IgD-negative memory B cell (primary cell): ENCODE measurements at regions not wholly inside any gene's neighbourhood (a gene's known extent, or its start where the extent isn't known, plus 50 kb on each side); places are given as distances from the start of the nearest gene placed in this dataset.

Source experiments
- H3K27ac Mint-ChIP-seq, 3 donors: one replicate each; pipeline ENCODE4 v1.8.0; 2020 to 2022; ENCODE audit warnings: mild to moderate bottlenecking in 3 of 3, mixed read lengths in 3 of 3, moderate library complexity in 1 of 3
- H3K27me3 Mint-ChIP-seq: one replicate; pipeline ENCODE4 v1.8.0; 2021; ENCODE audit warnings: mixed read lengths
- H3K36me3 Mint-ChIP-seq: one replicate; pipeline ENCODE4 v1.8.0; 2020; ENCODE audit warnings: mild to moderate bottlenecking, mixed read lengths
- H3K4me1 Mint-ChIP-seq, 3 donors: one replicate each; pipeline ENCODE4 v1.8.0; 2020 to 2022; ENCODE audit warnings: mixed read lengths in 3 of 3, mild to moderate bottlenecking in 1 of 3
- H3K4me3 Mint-ChIP-seq, 4 donors: one replicate each; pipeline ENCODE4 v1.8.0; 2020 to 2022; ENCODE audit warnings: mild to moderate bottlenecking in 4 of 4, mixed read lengths in 4 of 4, moderate library complexity in 3 of 4
- H3K9me3 Mint-ChIP-seq, 3 donors: one replicate each; pipeline ENCODE4 v1.8.0; 2020 to 2021; ENCODE audit warnings: mixed read lengths in 3 of 3, mild to moderate bottlenecking in 1 of 3

DNA sequence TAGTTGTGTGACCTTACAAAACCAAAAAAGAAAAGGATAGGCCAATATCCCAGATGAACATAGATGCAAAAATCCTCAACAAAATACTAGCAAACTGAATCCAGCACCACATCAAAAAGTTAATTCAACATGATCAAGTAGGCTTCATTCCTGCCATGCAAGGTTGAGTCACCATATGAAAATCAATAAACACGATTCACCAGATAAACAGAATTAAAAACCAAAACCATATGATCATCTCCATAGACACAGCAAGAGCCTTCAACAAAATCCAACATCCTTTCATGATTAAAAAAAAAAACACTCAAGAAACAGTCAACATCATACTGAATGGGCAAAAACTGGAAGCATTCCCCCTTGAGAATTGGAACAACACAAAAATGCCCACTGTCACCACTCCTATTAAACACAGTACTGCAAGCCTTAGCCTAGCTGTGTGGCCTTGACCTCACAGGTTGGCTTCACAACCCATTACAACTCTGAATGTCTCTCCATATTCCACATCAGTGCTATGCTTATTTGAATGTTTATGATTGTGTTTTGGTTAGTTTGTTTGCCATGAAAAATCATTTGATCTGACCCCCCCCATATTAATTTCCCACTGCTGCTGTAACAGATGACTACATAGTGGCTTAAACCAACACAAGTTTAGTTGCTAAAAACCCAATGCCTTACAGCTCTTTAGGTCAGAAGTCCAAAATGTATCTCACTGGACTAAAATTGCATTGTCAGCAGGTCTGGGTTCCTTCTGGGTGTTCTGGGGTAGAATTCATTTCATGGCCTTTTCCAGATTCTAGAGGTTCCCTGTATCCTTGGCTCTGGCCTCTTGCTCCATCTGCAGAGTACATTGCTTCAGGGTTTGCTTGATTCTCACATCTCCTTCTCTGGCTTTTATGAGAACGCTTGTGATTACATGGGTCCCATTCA, 257.1 kb upstream of the DYNLRB2 start:
- Mint-ChIP-seq H3K27me3 (peaks cover 2% of the 10 kb centered on the region), H3K36me3 (no peaks in the 10 kb centered on the region), H3K4me3 (no peak overlapping the region), H3K4me1 (peaks cover 0 to 1% (median 0%) of the 10 kb centered on the region in 3 donors), H3K27ac (peak overlapping the region in 1 of 3 donors; percentile 59), H3K9me3 (no peaks in the 10 kb centered on the region)

DNA sequence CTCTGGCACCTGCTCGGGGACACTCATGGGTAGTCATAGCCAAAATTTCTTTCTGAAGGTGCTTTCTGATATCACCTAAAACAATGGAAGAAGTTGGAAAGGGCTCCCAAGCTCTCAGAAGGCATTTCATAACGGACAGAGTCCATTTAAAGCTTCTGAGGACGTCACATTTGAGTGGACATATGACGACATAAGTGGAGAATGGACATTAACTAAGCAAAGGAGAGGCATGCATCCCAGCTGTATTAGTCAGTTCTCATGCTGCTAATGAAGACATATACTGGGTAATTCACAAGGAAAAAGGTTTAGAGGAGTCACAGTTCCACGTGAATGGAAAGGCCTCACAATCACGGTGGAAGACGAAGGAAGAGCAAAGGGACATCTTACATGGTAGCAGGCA, 260.2 kb upstream of the DYNLRB2 start:
- Mint-ChIP-seq H3K27me3 (peaks cover 3% of the 10 kb centered on the region), H3K36me3 (no peaks in the 10 kb centered on the region), H3K4me3 (no peak overlapping the region), H3K9me3 (no peaks in the 10 kb centered on the region), H3K4me1 (no peaks in the 10 kb centered on the region), H3K27ac (peak overlapping the region in 1 of 3 donors; percentile 9)

DNA sequence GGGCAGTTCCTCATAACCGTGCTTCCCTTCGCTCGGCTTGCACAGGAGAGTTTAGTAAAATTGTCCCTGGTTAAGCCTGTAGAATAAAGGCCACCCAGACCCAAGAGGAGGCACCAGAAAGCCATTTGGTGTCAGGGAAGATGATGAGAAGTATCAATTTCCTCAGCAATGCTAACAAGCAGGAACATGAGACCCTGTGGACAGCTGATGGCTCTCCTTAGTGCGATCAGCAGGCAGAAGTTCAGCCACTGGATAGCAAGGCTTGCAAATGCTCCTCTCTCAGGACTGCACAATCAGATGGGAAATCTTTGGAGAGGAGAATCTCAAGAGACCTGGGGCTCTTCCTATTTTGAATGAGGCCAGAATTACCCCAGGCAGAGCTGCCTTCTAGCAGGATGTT, 261.1 kb upstream of the DYNLRB2 start:
- Mint-ChIP-seq H3K27me3 (peaks cover 3% of the 10 kb centered on the region), H3K9me3 (no peaks in the 10 kb centered on the region), H3K4me3 (no peak overlapping the region), H3K27ac (no peak overlapping the region), H3K36me3 (no peaks in the 10 kb centered on the region), H3K4me1 (no peaks in the 10 kb centered on the region)

DNA sequence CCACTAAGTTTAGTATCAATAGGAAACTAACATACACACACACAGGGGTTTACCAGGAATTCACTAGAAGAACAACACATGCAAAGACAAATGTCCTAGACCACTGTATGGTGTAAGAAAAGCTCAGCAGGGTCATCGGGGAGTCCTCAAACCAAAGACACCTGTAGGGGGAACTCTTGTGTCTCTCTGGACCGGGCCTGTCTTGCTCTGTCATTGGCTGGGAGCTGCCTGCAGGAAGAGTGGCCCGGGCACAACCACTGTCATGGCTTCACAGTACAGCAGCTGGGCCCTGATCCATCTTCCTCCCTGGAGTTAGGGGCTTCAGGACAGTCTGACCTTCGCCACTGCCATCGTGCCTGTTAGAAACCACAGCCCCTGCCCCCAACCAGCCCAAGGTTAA, 263.6 kb upstream of the DYNLRB2 start:
- peaks cover 3% of the 10 kb centered on the region for H3K27me3 Mint-ChIP-seq
- no peak overlapping the region for H3K4me3 Mint-ChIP-seq
- H3K27ac Mint-ChIP-seq: no peak overlapping the region
- no peaks in the 10 kb centered on the region for H3K9me3 Mint-ChIP-seq
- no peaks in the 10 kb centered on the region for H3K4me1 Mint-ChIP-seq
- H3K36me3 Mint-ChIP-seq: no peaks in the 10 kb centered on the region

DNA sequence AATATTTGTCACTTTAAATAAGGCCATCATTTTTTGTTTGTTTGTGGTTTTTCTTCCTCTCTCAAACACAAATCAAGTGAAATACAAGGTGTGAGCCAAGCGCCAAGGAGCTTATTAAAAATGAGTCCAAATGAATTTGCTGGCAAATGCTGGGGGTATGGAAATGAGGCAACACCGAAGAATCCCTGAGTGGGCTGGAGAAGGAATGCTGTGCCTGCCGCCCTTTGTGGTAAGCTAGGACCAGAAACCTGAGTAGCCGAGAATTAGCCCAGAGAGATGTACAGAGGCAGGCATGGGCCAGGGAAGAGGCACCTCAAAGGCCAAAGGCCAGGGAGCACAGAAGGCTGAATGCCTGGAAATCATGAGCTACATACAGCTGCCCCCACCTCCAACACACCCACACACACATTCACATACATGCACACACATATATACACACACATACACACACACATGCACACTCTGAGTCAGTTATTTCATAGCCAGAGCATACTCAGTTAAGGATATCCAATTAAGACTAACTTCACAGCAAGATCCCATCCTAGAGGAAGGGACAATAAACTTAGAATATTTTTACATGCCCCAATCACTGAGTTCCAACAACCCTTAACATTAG, 266.1 kb upstream of the DYNLRB2 start:
- no peaks in the 10 kb centered on the region for H3K36me3 Mint-ChIP-seq
- peaks cover 0 to 6% (median 0%) of the 10 kb centered on the region in 3 donors for H3K9me3 Mint-ChIP-seq
- no peak overlapping the region for H3K27ac Mint-ChIP-seq
- no peak overlapping the region for H3K4me3 Mint-ChIP-seq
- peaks cover 1% of the 10 kb centered on the region for H3K27me3 Mint-ChIP-seq
- H3K4me1 Mint-ChIP-seq: no peaks in the 10 kb centered on the region

DNA sequence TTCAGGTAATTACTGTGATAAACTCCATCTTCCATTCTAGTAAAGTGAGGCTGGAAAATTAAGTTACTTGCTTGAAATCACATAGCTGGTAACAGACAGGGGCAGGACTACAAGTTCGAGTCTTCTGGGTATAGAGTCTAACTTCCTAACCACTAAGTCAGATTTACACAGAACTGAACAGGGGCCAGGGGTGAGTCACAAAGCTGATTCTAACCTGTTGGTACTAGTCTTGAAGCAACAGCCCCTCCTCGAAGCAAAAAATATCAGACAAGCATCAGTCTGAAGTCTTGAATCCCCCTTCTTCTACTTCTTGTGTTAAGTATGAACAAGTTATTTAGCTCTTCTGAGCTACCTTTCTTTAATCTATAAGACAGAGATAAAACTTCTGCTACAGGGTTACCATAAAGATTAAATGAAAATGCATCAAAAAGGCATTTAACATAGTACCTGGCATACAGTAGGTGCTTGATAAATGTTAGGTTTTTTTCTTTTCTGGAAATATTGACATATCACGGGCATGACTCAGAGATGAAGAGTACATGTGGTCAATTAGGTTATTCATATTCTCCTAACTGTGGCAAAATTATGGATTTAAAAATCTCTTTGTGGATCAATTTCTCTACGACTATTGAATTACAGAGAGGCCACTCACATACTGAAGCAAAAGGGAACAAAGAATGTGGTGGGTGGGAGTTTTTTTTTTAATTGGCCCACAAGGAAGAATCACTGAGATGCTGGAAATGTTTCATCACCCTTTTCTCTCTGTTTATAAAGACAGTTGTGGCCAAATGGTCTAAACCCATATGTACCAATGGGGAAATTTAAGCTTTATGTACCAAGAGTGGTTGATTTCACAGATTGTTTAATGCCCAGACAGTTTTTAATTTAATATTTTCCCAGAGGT, 266.9 kb upstream of the DYNLRB2 start:
- H3K27ac Mint-ChIP-seq: no peak overlapping the region

DNA sequence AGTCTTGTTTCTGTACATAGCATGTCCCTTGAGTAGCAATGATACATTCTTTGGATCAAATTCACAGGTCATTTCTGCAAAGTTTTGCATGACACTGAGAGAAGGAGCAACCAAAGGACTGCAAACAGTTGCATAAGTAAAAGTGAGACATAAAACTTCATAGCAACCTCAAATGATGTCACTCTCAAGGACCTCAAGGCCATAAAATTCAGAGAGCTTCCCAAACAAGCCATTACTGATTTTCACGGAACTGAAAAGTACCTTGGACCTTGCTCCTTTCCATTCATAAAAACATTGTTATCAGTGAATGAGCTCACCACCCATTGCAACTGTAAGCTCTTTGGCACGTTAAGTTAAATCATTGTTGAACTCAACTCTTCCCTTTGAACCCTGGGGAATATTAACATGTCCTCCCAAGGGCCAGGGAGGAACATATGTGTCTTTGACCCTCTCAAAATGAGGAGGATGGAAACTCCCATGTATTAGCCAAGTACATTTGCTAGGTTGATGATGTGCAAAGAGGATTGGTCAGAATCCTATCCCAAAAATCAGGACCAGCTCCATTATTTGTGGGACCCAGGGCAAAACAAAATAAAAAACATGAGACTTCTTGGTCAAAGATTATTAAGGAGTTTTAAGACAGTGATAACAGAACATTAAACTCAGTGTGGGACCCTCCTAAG, 275.0 kb upstream of the DYNLRB2 start:
- Mint-ChIP-seq H3K4me1 (no peaks in the 10 kb centered on the region), H3K27me3 (peaks cover 3% of the 10 kb centered on the region)

More for the DNA sequence above, 266.9 kb upstream of the DYNLRB2 start:
- Mint-ChIP-seq H3K36me3 (no peaks in the 10 kb centered on the region), H3K9me3 (peaks cover 0 to 6% (median 0%) of the 10 kb centered on the region in 3 donors), H3K4me1 (no peaks in the 10 kb centered on the region), H3K4me3 (no peak overlapping the region), H3K27me3 (peaks cover 1% of the 10 kb centered on the region)

DNA sequence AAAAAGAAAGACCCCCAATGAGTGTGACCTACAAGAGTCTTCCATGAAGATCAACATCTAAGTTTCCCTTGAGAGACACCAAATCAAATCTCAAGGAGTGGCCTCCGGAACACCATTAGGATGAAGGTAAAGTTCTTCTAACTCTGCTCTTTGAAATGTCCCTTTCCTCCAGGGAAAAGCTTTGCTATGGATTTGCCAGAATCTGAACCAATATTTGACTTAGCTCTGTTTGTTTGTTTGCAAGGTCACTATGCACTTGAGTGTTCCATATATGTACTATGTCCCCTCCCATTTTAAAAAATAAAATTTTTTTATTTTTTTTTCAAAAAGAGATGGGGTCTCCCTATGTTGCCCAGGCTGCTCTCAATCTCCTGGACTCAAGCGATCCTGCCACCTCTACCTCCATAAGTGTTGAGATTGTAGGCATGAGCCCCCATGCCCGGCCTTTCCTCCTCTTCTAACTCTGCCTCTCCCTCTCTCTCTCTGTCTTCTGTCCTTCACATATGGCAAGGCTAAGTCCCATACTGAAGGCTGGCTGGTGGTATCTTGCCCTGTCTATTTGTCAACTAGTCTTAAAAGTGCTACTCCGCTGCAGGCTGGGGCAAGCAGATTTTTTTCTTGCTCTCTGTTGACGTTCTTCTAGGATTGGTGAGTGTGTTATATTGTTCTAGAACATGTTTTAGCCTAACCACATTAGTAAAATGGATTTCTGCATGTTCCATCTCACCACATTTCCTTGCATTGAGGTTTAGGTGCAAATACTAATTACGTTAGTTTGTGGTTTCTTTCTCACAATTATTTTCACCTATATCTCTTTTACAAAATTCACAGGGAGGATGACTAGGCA, 276.7 kb upstream of the DYNLRB2 start:
- no peak overlapping the region for H3K4me3 Mint-ChIP-seq
- H3K36me3 Mint-ChIP-seq: no peaks in the 10 kb centered on the region
- peaks cover 3% of the 10 kb centered on the region for H3K27me3 Mint-ChIP-seq
- no peaks in the 10 kb centered on the region for H3K4me1 Mint-ChIP-seq
- no peaks in the 10 kb centered on the region for H3K9me3 Mint-ChIP-seq
- no peak overlapping the region for H3K27ac Mint-ChIP-seq

More for the DNA sequence above, 275.0 kb upstream of the DYNLRB2 start:
- Mint-ChIP-seq H3K9me3 (no peaks in the 10 kb centered on the region), H3K27ac (no peak overlapping the region), H3K36me3 (no peaks in the 10 kb centered on the region), H3K4me3 (no peak overlapping the region)

DNA sequence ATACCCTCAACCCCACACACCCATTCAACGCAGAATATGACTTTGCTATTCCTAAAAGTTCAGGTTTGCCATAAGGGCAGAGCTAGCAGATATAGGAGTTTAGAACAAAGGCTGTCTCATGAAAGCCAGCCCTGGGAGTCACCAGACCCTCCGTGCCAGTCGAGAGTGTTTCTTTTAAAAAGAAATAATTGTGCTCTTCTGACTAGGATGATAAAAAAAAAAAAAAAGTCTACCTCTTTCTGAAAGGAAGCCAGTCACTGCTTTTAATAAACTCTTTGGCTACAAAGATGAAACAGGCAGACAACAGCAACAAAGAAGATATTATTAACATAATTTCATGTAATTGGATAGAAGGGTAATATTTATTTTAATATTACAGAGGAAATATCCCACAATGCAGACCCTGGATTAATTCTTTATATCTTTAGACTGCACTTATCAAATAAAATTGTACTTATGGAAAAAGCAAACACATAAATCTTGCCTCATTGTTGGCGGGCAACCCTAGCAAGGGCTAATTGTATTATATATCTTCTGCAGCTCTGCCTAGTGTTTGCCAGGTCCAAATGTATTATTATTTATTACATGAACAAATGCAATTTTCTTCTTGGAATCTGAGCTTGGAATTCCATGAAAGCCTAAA, 277.5 kb upstream of the DYNLRB2 start:
- Mint-ChIP-seq H3K4me3 (no peak overlapping the region), H3K36me3 (no peaks in the 10 kb centered on the region), H3K27me3 (peaks cover 3% of the 10 kb centered on the region), H3K9me3 (peaks cover 0 to 2% (median 0%) of the 10 kb centered on the region in 3 donors), H3K27ac (no peak overlapping the region), H3K4me1 (no peaks in the 10 kb centered on the region)

DNA sequence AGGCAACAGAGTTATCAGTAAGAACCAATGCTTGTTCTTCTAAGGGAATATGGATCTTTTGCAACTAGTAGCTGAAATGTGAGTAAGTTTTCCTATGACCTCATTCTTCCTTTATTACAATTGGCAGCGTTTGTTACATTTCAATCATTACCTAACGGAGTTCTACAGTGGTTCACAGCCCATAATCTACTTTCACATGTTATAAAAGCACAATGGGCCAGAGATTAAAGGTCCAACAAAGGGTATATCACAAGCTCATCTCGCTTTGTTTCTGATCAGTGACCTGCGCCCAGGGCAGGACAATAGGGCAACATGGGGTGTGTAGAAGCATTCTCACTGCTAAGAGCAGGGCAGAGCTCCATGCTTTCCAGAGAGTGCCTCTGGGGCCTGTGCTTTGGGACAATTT, 279.9 kb upstream of the DYNLRB2 start:
- Mint-ChIP-seq H3K9me3 (peaks cover 0 to 3% (median 0%) of the 10 kb centered on the region in 3 donors), H3K27ac (no peak overlapping the region), H3K36me3 (no peaks in the 10 kb centered on the region), H3K4me3 (no peak overlapping the region), H3K27me3 (peaks cover 3% of the 10 kb centered on the region), H3K4me1 (no peaks in the 10 kb centered on the region)

DNA sequence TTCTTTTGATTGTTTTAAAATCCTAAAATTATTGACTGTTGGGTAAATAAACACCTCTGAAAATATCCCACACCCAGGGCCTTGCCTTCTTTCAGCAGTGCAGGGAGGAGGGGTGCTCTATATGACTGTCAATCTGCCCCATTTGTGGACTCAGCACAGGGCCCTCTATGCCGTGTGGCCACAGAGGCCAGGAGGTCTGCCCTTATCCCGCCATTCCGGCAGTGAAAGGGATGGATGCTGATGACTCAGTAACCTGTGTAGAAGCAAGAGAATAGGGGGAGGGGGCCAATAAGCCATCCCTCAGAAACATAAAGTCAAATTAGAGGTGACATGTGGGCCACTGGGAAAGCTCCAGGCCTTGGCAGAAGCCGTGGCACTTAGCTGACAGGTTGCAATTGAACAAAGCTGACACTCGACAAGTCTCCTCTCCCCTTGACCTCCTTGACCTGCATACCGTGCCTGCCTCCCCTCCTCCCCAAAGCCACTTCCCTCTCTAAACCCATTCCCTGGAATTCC, 281.4 kb upstream of the DYNLRB2 start:
- no peak overlapping the region for H3K4me3 Mint-ChIP-seq
- peaks cover 3% of the 10 kb centered on the region for H3K27me3 Mint-ChIP-seq
- peaks cover 0 to 3% (median 0%) of the 10 kb centered on the region in 3 donors for H3K4me1 Mint-ChIP-seq
- no peak overlapping the region for H3K27ac Mint-ChIP-seq
- H3K36me3 Mint-ChIP-seq: no peaks in the 10 kb centered on the region
- peaks cover 0 to 3% (median 2%) of the 10 kb centered on the region in 3 donors for H3K9me3 Mint-ChIP-seq

DNA sequence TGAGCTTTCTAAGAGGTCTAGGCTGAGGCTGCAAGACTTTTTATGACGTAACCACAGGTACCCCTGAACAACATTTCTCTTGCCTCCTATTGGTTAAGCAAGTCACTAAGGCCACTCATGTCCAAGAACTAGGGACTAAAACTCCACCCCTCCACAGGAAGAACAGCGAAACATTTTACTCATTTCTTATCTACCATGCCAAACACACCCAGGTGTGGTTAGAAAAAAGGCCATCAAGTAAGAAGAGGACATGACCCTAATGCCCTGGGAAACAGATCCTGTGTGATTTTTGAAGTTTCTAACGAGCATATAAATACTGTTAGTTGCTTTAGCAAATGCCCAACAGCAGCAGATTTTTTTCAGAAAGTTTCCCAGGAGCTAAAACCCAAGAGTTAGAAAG, 282.4 kb upstream of the DYNLRB2 start:
- Mint-ChIP-seq H3K27me3 (peaks cover 4% of the 10 kb centered on the region), H3K36me3 (no peaks in the 10 kb centered on the region), H3K27ac (no peak overlapping the region), H3K9me3 (peaks cover 0 to 3% (median 2%) of the 10 kb centered on the region in 3 donors), H3K4me3 (no peak overlapping the region), H3K4me1 (peaks cover 0 to 3% (median 0%) of the 10 kb centered on the region in 3 donors)

DNA sequence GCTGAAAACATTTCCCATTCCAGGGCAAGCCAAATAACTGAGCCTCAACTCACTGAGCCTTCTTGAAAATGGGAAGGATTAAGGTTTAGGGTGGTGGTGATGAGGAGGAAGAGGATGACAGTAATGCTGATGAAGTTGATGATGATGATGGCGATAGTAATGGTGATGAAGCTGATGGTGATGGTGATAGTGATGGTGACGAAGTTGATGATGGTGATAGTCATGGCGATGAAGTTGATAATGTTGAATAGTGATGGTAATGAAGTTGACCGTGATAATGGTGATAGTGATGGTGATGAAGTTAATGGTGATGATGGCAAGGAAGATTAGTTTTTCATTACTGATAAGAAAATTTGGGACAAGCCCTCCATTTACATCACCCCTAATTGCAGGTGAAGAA, 285.8 kb upstream of the DYNLRB2 start:
- Mint-ChIP-seq H3K27ac (no peak overlapping the region), H3K9me3 (peaks cover 0 to 3% (median 2%) of the 10 kb centered on the region in 3 donors), H3K36me3 (no peaks in the 10 kb centered on the region), H3K27me3 (peaks cover 8% of the 10 kb centered on the region), H3K4me1 (peaks cover 0 to 3% (median 0%) of the 10 kb centered on the region in 3 donors), H3K4me3 (no peak overlapping the region)
